HUES48 (cell line): ENCODE measurements at regions not wholly inside any gene's neighbourhood (a gene's known extent, or its start where the extent isn't known, plus 50 kb on each side); places are given as distances from the start of the nearest gene placed in this dataset.
"Not testable (repeated sequence)": the region's sequence is repeated elsewhere in the genome, so short reads cannot be mapped to it uniquely, and the experiment has no call there.

ENCODE experiments used
- H3K27ac ChIP-seq: one replicate; pipeline ENCODE4 v1.7.0; 2013; ENCODE audit warnings: low read depth, low read length, inconsistent platforms
- H3K27me3 ChIP-seq: 2 replicates; pipeline ENCODE4 v1.6.1; 2013; ENCODE audit warnings: mild to moderate bottlenecking, low read length; ENCODE audit not compliant: control insufficient read depth, insufficient read depth
- H3K36me3 ChIP-seq: 2 replicates; pipeline ENCODE4 v1.6.1; 2013; ENCODE audit warnings: low read length; ENCODE audit not compliant: control insufficient read depth, insufficient read depth
- H3K4me1 ChIP-seq: 2 replicates; pipeline ENCODE4 v1.6.1; 2013; ENCODE audit warnings: mild to moderate bottlenecking, low read length; ENCODE audit not compliant: control insufficient read depth, insufficient read depth
- H3K4me3 ChIP-seq: 2 replicates; pipeline ENCODE4 v1.5.1; 2013; ENCODE audit warnings: mild to moderate bottlenecking, low read depth, low read length
- H3K9ac ChIP-seq: 2 replicates; pipeline ENCODE4 v1.6.1; 2013; ENCODE audit warnings: mild to moderate bottlenecking, low read depth, low read length, moderate library complexity
- H3K9me3 ChIP-seq: 2 replicates; pipeline ENCODE4 v1.6.1; 2013; ENCODE audit warnings: low read length; ENCODE audit not compliant: control insufficient read depth, insufficient read depth

GRCh38 chr21:27984663-27985325, 1007.9 kb downstream of the LTN1 start:
- H3K4me1 ChIP-seq, H3K27me3 ChIP-seq, H3K27ac ChIP-seq, H3K36me3 ChIP-seq, H3K4me3 ChIP-seq, H3K9ac ChIP-seq, H3K9me3 ChIP-seq: not testable (repeated sequence)

- H3K36me3 ChIP-seq, H3K9ac ChIP-seq: not testable (repeated sequence)
Observed at GRCh38 chr21:27979446-27979845, 1012.6 kb upstream of the ADAMTS5 start.

GRCh38 chr21:27975514-27975913, 1008.6 kb upstream of the ADAMTS5 start:
- Histone ChIP-seq H3K9ac (no peak overlapping the region), H3K4me1 (no peaks in the 10 kb centered on the region), H3K27ac (no peak overlapping the region), H3K9me3 (0 out of 2 replicates have a peak, but pooled peaks cover 2% of the 10 kb centered on the region), H3K27me3 (no peaks in the 10 kb centered on the region), H3K36me3 (no peaks in the 10 kb centered on the region), H3K4me3 (no peak overlapping the region)

More at GRCh38 chr21:27979446-27979845, 1012.6 kb upstream of the ADAMTS5 start:
- H3K27me3 ChIP-seq, H3K27ac ChIP-seq, H3K9me3 ChIP-seq, H3K4me3 ChIP-seq, H3K4me1 ChIP-seq: not testable (repeated sequence)

GRCh38 chr21:27974152-27974551, 1007.3 kb upstream of the ADAMTS5 start:
- H3K4me3 ChIP-seq, H3K36me3 ChIP-seq, H3K27me3 ChIP-seq, H3K9me3 ChIP-seq, H3K9ac ChIP-seq, H3K27ac ChIP-seq, H3K4me1 ChIP-seq: not testable (repeated sequence)

GRCh38 chr21:27968240-27968639, 1001.4 kb upstream of the ADAMTS5 start:
- not testable (repeated sequence) for H3K27ac ChIP-seq, H3K4me3 ChIP-seq, H3K9me3 ChIP-seq, H3K27me3 ChIP-seq, H3K36me3 ChIP-seq, H3K9ac ChIP-seq, H3K4me1 ChIP-seq

- H3K4me1 ChIP-seq, result no peaks in the 10 kb centered on the region
- no peaks in the 10 kb centered on the region for H3K9me3 ChIP-seq
- H3K27me3 ChIP-seq, result no peaks in the 10 kb centered on the region
- H3K27ac ChIP-seq, result no peak overlapping the region
- no peaks in the 10 kb centered on the region for H3K36me3 ChIP-seq
- H3K9ac ChIP-seq, result no peak overlapping the region
- H3K4me3 ChIP-seq, result no peak overlapping the region
Observed at GRCh38 chr21:27954543-27955165, 987.8 kb upstream of the ADAMTS5 start.

- Histone ChIP-seq H3K27me3 (no peaks in the 10 kb centered on the region), H3K36me3 (no peaks in the 10 kb centered on the region), H3K4me1 (no peaks in the 10 kb centered on the region; the same call in 1 of the 2 replicates), H3K27ac (no peak overlapping the region), H3K4me3 (no peak overlapping the region), H3K9me3 (no peaks in the 10 kb centered on the region), H3K9ac (no peak overlapping the region)
Observed at GRCh38 chr21:27953340-27954045, 986.6 kb upstream of the ADAMTS5 start.

- not testable (repeated sequence) for H3K27me3 ChIP-seq, H3K36me3 ChIP-seq, H3K4me1 ChIP-seq, H3K9ac ChIP-seq, H3K9me3 ChIP-seq, H3K4me3 ChIP-seq, H3K27ac ChIP-seq
Observed at GRCh38 chr21:27949093-27949492, 982.2 kb upstream of the ADAMTS5 start.

GRCh38 chr21:27930108-27930767, 963.4 kb upstream of the ADAMTS5 start:
- H3K9me3 ChIP-seq, H3K4me1 ChIP-seq: not testable (repeated sequence)

GRCh38 chr21:27929179-27929578, 962.3 kb upstream of the ADAMTS5 start:
- H3K4me1 ChIP-seq, H3K9ac ChIP-seq, H3K4me3 ChIP-seq, H3K36me3 ChIP-seq, H3K27me3 ChIP-seq, H3K27ac ChIP-seq, H3K9me3 ChIP-seq: not testable (repeated sequence)

More at GRCh38 chr21:27930108-27930767, 963.4 kb upstream of the ADAMTS5 start:
- H3K36me3 ChIP-seq, H3K9ac ChIP-seq, H3K27me3 ChIP-seq, H3K27ac ChIP-seq, H3K4me3 ChIP-seq: not testable (repeated sequence)
